SK-N-MC (cell line): ENCODE measurements at regions not wholly inside any gene's neighbourhood (a gene's known extent, or its start where the extent isn't known, plus 50 kb on each side); places are given as distances from the start of the nearest gene placed in this dataset.

Experiments used
- EZH2 ChIP-seq: fragments of 200-600 bp; sonication (generic); IDR thresholded peaks from one replicate; pipeline ENCODE4 v1.6.1; 2017; ENCODE audit warnings: antibody characterized with exemption
- FOXP2 ChIP-seq: optimal IDR thresholded peaks from 2 replicates; pipeline ENCODE3; 2011; ENCODE audit warnings: mild to moderate bottlenecking, moderate library complexity; ENCODE audit not compliant: insufficient read depth; ENCODE audit errors: extremely low read length, control extremely low read depth
- POLR2AphosphoS5 ChIP-seq: IDR thresholded peaks from 2 replicates; pipeline ENCODE4 v1.6.1; 2012; ENCODE audit warnings: mild to moderate bottlenecking, low read depth, low read length, borderline replicate concordance

DNA sequence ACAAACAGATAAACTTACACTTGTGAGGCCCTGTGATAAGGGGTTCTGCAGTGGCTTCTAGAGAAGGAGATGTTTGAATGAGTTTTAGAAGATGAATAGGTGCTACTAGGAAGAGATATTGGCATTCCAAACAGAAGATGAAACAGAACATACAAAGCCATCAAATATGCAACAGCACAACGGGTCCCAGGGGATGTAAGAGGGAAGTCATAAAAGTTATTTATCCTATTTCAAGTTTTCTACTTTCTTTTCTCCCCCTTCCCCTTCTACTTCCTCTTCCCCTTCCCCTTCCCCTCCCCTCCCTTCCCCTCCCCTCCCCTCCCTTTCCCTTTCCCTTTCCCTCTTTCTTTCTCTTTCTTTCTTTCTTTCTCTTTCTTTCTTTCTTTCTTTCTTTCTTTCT, 94.9 kb upstream of the CADM1 start:
- TF ChIP-seq POLR2AphosphoS5 (no peak), EZH2 (no peak), FOXP2 (no peak)
